ENCODE measurements at regions not wholly inside any gene's neighbourhood (a gene's known extent, or its start where the extent isn't known, plus 50 kb on each side); places are given as distances from the start of the nearest gene placed in this dataset.

- ChIA-PET POLR2A (no interaction called here), CTCF (interaction anchor here (1.0 kb wide), 1 partner anchor 16 kb away, joined by 3 read pairs; no protein-coding TSS in a partner anchor)
- TF ChIP-seq ZNF560 (tag by site-specific recombination; IDR thresholded peaks at IDR 0.05; ENCODE audit: borderline replicate concordance) = no peak
- no peak for TF ChIP-seq GLIS1 (tag by site-specific recombination; IDR thresholded peaks at IDR 0.05)
- TF ChIP-seq WT1 (tag by site-specific recombination; IDR thresholded peaks at IDR 0.05) = no peak
- TF ChIP-seq, protein P1, sequence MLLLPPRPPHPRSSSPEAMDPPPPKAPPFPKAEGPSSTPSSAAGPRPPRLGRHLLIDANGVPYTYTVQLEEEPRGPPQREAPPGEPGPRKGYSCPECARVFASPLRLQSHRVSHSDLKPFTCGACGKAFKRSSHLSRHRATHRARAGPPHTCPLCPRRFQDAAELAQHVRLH (tag by site-specific recombination; IDR thresholded peaks at IDR 0.05) = no peak
- TF ChIP-seq, protein P2, sequence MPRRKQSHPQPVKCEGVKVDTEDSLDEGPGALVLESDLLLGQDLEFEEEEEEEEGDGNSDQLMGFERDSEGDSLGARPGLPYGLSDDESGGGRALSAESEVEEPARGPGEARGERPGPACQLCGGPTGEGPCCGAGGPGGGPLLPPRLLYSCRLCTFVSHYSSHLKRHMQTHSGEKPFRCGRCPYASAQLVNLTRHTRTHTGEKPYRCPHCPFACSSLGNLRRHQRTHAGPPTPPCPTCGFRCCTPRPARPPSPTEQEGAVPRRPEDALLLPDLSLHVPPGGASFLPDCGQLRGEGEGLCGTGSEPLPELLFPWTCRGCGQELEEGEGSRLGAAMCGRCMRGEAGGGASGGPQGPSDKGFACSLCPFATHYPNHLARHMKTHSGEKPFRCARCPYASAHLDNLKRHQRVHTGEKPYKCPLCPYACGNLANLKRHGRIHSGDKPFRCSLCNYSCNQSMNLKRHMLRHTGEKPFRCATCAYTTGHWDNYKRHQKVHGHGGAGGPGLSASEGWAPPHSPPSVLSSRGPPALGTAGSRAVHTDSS (tag by site-specific recombination; IDR thresholded peaks at IDR 0.05) = no peak
- TF ChIP-seq ZNF791 (tag by site-specific recombination; IDR thresholded peaks at IDR 0.05) = no peak
- TF ChIP-seq KLF8 (tag by site-specific recombination; IDR thresholded peaks at IDR 0.05) = no peak
- no peak for TF ChIP-seq PRDM4 (tag by site-specific recombination; IDR thresholded peaks at IDR 0.05)
- no peak for TF ChIP-seq TSHZ1 (tag by site-specific recombination; IDR thresholded peaks at IDR 0.05; ENCODE audit: borderline replicate concordance)
- TF ChIP-seq ZBTB21 (tag by site-specific recombination; IDR thresholded peaks at IDR 0.05) = no peak
- TF ChIP-seq ZNF571 (tag by site-specific recombination; IDR thresholded peaks at IDR 0.05) = no peak
- no peak for TF ChIP-seq ZSCAN16 (tag by site-specific recombination; IDR thresholded peaks at IDR 0.05)
- TF ChIP-seq ZNF626 (tag by site-specific recombination; IDR thresholded peaks at IDR 0.05) = no peak
- TF ChIP-seq RBAK (tag by site-specific recombination; IDR thresholded peaks at IDR 0.05) = no peak
- TF ChIP-seq ZNF311 (tag by site-specific recombination; IDR thresholded peaks at IDR 0.05; ENCODE audit: borderline replicate concordance) = no peak
- TF ChIP-seq ZNF398 (tag by site-specific recombination; IDR thresholded peaks at IDR 0.05) = no peak
- no peak for TF ChIP-seq ZSCAN30 (tag by site-specific recombination; IDR thresholded peaks at IDR 0.05)
- TF ChIP-seq, protein P3, sequence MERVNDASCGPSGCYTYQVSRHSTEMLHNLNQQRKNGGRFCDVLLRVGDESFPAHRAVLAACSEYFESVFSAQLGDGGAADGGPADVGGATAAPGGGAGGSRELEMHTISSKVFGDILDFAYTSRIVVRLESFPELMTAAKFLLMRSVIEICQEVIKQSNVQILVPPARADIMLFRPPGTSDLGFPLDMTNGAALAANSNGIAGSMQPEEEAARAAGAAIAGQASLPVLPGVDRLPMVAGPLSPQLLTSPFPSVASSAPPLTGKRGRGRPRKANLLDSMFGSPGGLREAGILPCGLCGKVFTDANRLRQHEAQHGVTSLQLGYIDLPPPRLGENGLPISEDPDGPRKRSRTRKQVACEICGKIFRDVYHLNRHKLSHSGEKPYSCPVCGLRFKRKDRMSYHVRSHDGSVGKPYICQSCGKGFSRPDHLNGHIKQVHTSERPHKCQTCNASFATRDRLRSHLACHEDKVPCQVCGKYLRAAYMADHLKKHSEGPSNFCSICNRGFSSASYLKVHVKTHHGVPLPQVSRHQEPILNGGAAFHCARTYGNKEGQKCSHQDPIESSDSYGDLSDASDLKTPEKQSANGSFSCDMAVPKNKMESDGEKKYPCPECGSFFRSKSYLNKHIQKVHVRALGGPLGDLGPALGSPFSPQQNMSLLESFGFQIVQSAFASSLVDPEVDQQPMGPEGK (tag by site-specific recombination; IDR thresholded peaks at IDR 0.05) = no peak
- no peak for TF ChIP-seq ZNF426 (tag by site-specific recombination; IDR thresholded peaks at IDR 0.05)
- TF ChIP-seq PRDM1 (tag by site-specific recombination; IDR thresholded peaks at IDR 0.05) = no peak
- Histone ChIP-seq H3K9me3 (ENCODE audit: control insufficient read depth, insufficient read depth, low read depth, low read length) (no peaks in the 10 kb centered on the region), H3K36me3 (ENCODE audit: control insufficient read depth in 2 of 2, insufficient read depth in 1 of 2, low read length in 2 of 2) (no peaks in the 10 kb centered on the region), H3K4me3 (ENCODE audit: low read depth, low read length) (no peak overlapping the region), H3K27ac (ENCODE audit: extremely low read depth, low read depth, low read length) (no peak overlapping the region), H3K4me1 (ENCODE audit: control insufficient read depth, insufficient read depth, low read length) (no peaks in the 10 kb centered on the region)
Observed at GRCh38 chr2:150924878-150925277, 336.8 kb downstream of the RBM43 start.

Measured in HEK293 (cell line).